Hematopoietic multipotent progenitor cell (in vitro differentiated cells): ENCODE measurements at regions not wholly inside any gene's neighbourhood (a gene's known extent, or its start where the extent isn't known, plus 50 kb on each side); places are given as distances from the start of the nearest gene placed in this dataset.

ENCODE experiments used
- DNase-seq, 3 donors: peaks; one replicate each; pipeline ENCODE4 v3.0.0-alpha.2; 2011 to 2015; ENCODE audit warnings: low read depth in 2 of 3, low spot score in 2 of 3

GRCh38 chr6:14316651-14317386, 199.2 kb downstream of the CD83 start:
- peak in 2 of 3 donors; percentile 9 to 62 for DNase-seq

- DNase-seq: no peak
Observed at GRCh38 chr6:14317387-14317970, 199.9 kb downstream of the CD83 start.

GRCh38 chr6:14320332-14320731, 202.8 kb downstream of the CD83 start:
- no peak for DNase-seq

- no peak for DNase-seq
Observed at GRCh38 chr6:14321992-14322772, 204.6 kb downstream of the CD83 start.

- no peak for DNase-seq
Observed at GRCh38 chr6:14322841-14323240, 205.3 kb downstream of the CD83 start.

GRCh38 chr6:14326774-14327173, 209.2 kb downstream of the CD83 start:
- DNase-seq: no peak

- no peak for DNase-seq
Observed at GRCh38 chr6:14328163-14328562, 210.6 kb downstream of the CD83 start.

- no peak for DNase-seq
Observed at GRCh38 chr6:14333556-14334305, 216.2 kb downstream of the CD83 start.

- DNase-seq: no peak
Observed at GRCh38 chr6:14335071-14335470, 217.5 kb downstream of the CD83 start.

- no peak for DNase-seq
Observed at GRCh38 chr6:14337152-14337551, 219.6 kb downstream of the CD83 start.

GRCh38 chr6:14339172-14339571, 221.6 kb downstream of the CD83 start:
- DNase-seq: no peak

GRCh38 chr6:14339711-14340584, 222.4 kb downstream of the CD83 start:
- DNase-seq: no peak

- no peak for DNase-seq
Observed at GRCh38 chr6:14344486-14344885, 226.9 kb downstream of the CD83 start.

- DNase-seq: no peak
Observed at GRCh38 chr6:14348389-14348788, 230.8 kb downstream of the CD83 start.

GRCh38 chr6:14349507-14349906, 231.9 kb downstream of the CD83 start:
- DNase-seq: no peak

- DNase-seq: no peak
Observed at GRCh38 chr6:14350210-14350609, 232.6 kb downstream of the CD83 start.

GRCh38 chr6:14353281-14353680, 235.7 kb downstream of the CD83 start:
- no peak for DNase-seq

- DNase-seq: no peak
Observed at GRCh38 chr6:14353798-14354197, 236.2 kb downstream of the CD83 start.

- peak in 2 of 3 donors; percentile 81 to 91 for DNase-seq
Observed at GRCh38 chr6:14354919-14355572, 237.5 kb downstream of the CD83 start.

GRCh38 chr6:14359438-14359837, 241.9 kb downstream of the CD83 start:
- no peak for DNase-seq
